Stomach (tissue), 8 donors: ENCODE measurements at regions not wholly inside any gene's neighbourhood (a gene's known extent, or its start where the extent isn't known, plus 50 kb on each side); places are given as distances from the start of the nearest gene placed in this dataset.
A peak's percentile ranks its signal among the peaks of the same experiment; 100 is the strongest.

Experiments
- DNase-seq, 2 donors: peaks; one replicate each; pipeline versions ENCODE4 v3.0.0 to v3.0.0-alpha.2; 2013 to 2019
- H3K27ac ChIP-seq, 5 donors: fragments of 200-600 bp in 4 of 5; sonication (generic) in 4 of 5; one replicate each; pipeline ENCODE4 v1.5.1; 2013 to 2019; ENCODE audit warnings: mild to moderate bottlenecking in 1 of 5, moderate library complexity in 1 of 5
- H3K27me3 ChIP-seq, 3 donors: fragments of 200-600 bp; sonication (generic); one replicate each; pipeline ENCODE4 v1.5.1; 2017 to 2019; ENCODE audit warnings: mixed run types in 1 of 3
- H3K36me3 ChIP-seq, 4 donors: fragments of 200-600 bp; sonication (generic); 1 replicate in 3 of 4; 2 replicates in 1 of 4; pipeline ENCODE4 v1.5.1; 2016 to 2019
- H3K4me1 ChIP-seq, 4 donors: fragments of 200-600 bp; sonication (generic); one replicate each; pipeline ENCODE4 v1.5.1; 2016 to 2019
- H3K4me3 ChIP-seq, 4 donors: fragments of 200-600 bp; sonication (generic) in 3 of 4; one replicate each; pipeline ENCODE4 v1.5.1; 2016 to 2019; ENCODE audit warnings: mild to moderate bottlenecking in 1 of 4
- H3K9me3 ChIP-seq, 4 donors: fragments of 200-600 bp; sonication (generic); one replicate each; pipeline ENCODE4 v1.5.1; 2016 to 2019
- EP300 ChIP-seq: sonication (generic); formaldehyde crosslinking; IDR thresholded peaks from one replicate; pipeline ENCODE4 v1.6.1; 2017; ENCODE audit warnings: antibody characterized with exemption
- POLR2A ChIP-seq, 4 donors: fragments of 450-650 bp; IDR thresholded peaks; one replicate each; pipeline ENCODE4 v1.6.1; 2016; ENCODE audit warnings: antibody characterized with exemption in 4 of 4, control low read depth in 2 of 4, mild to moderate bottlenecking in 1 of 4, moderate library complexity in 1 of 4
- POLR2AphosphoS5 ChIP-seq, 3 donors: sonication (generic); formaldehyde crosslinking; IDR thresholded peaks; one replicate each; pipeline ENCODE4 v1.6.1; 2016; ENCODE audit warnings: antibody characterized with exemption in 3 of 3
- WGBS, 5 donors: extraction: QIAGEN DNeasy Blood & Tissue Kit in 3 of 5; methylation state at CpG; one replicate each; pipeline versions ENCODE4 v1.1.5 to v1.1.7; 2013 to 2018; 5-methylcytosine and 5-hydroxymethylcytosine counted together
- intact Hi-C: fragments of 100-400 bp; cut with DNase I; formaldehyde crosslinking; loops from one replicate; pipeline ENCODE4 v1.15.1; 2023; ENCODE audit warnings: low total_unique reads
- TF ChIP-seq, protein P1 (sequence below), 7 experiments: fragments of 450-650 bp in 4 of 7; fragments of 200-600 bp in 3 of 7; sonication (generic) in 3 of 7; IDR thresholded peaks; one replicate each; pipeline ENCODE4 v1.5.1; 2016 to 2019; ENCODE audit warnings: antibody characterized with exemption in 7 of 7, control low read depth in 2 of 7, mild to moderate bottlenecking in 1 of 7
- donor health status: healthy with polysubstance abuse.
- donor health status: Bipolar disorder and iron deficiency.
- donor health status: healthy.

DNA sequence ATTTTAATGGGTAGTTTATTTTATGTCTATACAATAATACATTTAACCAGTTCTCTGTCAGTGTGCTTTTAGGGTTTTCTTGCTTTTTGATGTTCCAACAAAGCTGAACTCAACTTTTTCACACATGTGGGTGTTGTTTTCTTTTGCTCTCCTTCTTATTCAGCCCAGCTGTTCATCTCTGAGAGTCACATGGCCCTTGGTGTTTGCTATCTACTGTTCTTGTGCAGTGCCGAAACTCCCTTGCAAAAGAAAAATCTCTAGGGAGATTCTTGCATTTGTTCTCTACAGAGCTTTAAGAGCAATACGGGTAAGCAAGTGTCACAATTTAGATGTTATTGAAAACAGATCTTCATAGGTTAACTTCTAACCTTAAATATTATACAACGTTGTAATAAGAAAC, 281.1 kb upstream of the CXADR start:
- no peaks in the 10 kb centered on the region for H3K36me3 ChIP-seq
- 67 to 79% (median 76%) methylated on average over 3 of the region's 3 CpGs for WGBS, 5 donors
- TF ChIP-seq, protein P1, sequence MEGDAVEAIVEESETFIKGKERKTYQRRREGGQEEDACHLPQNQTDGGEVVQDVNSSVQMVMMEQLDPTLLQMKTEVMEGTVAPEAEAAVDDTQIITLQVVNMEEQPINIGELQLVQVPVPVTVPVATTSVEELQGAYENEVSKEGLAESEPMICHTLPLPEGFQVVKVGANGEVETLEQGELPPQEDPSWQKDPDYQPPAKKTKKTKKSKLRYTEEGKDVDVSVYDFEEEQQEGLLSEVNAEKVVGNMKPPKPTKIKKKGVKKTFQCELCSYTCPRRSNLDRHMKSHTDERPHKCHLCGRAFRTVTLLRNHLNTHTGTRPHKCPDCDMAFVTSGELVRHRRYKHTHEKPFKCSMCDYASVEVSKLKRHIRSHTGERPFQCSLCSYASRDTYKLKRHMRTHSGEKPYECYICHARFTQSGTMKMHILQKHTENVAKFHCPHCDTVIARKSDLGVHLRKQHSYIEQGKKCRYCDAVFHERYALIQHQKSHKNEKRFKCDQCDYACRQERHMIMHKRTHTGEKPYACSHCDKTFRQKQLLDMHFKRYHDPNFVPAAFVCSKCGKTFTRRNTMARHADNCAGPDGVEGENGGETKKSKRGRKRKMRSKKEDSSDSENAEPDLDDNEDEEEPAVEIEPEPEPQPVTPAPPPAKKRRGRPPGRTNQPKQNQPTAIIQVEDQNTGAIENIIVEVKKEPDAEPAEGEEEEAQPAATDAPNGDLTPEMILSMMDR (IDR thresholded peaks at IDR 0.05): no peak
- TF ChIP-seq POLR2AphosphoS5 (IDR thresholded peaks at IDR 0.05) (no peak), POLR2A (IDR thresholded peaks at IDR 0.05) (no peak), EP300 (no peak)
- peaks cover 0 to 22% (median 6%) of the 10 kb centered on the region in 4 donors for H3K9me3 ChIP-seq
- intact Hi-C loops: no loop called here
- DNase-seq: no peak
- no peaks in the 10 kb centered on the region for H3K4me1 ChIP-seq
- H3K27ac ChIP-seq: no peak overlapping the region
- H3K4me3 ChIP-seq: no peak overlapping the region
- H3K27me3 ChIP-seq: no peaks in the 10 kb centered on the region

DNA sequence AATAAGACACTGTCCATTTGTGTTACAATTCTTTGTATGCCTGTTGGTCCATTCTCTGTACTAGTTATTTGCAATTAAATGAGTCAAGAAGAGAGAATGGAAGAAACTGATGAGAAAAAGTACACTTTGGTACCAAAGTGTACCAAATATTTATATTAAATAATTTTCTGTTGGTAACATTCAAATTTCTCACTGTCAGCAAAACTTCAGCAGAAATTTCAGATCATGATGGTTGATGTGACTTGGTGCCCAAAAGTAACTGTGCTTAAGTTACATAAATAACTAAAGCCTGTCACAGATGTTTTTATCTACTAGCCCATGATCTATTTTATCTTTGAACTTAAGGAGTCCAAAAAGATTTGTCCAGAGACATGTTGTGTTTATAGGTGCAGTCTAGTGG, 274.4 kb upstream of the CXADR start:
- TF ChIP-seq EP300 (no peak), POLR2A (IDR thresholded peaks at IDR 0.05) (no peak), POLR2AphosphoS5 (IDR thresholded peaks at IDR 0.05) (no peak)
- TF ChIP-seq, protein P1 (IDR thresholded peaks at IDR 0.05): no peak
- no peak for DNase-seq
- Histone ChIP-seq H3K27ac (no peak overlapping the region), H3K27me3 (no peaks in the 10 kb centered on the region), H3K36me3 (no peaks in the 10 kb centered on the region), H3K4me1 (no peaks in the 10 kb centered on the region), H3K4me3 (no peak overlapping the region), H3K9me3 (peaks cover 0 to 8% (median 0%) of the 10 kb centered on the region in 4 donors)
- intact Hi-C loops: no loop called here

DNA sequence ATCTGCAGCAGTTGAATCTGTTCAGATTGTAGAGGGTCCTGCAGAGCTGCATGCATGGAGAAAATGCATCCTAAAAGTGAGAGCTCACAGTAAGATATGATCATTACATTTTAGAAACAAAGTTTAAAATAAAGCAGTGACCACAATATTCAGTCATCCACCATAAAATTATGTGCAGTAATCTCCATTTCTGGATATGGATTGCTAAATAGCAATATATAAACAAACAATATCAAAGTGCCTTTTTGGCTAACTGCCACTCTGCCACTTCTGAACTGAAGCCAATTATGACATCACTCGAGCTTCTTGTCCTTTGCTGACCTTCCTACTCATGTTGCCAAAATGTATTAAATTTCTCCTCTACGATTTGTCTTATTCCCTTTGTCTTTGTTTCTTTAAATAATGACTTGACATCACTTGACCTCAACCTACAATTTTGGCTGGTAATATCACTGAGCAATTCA, 262.0 kb upstream of the CXADR start:
- Histone ChIP-seq H3K27ac (no peak overlapping the region), H3K9me3 (no peaks in the 10 kb centered on the region), H3K27me3 (no peaks in the 10 kb centered on the region), H3K36me3 (no peaks in the 10 kb centered on the region), H3K4me3 (no peak overlapping the region), H3K4me1 (no peaks in the 10 kb centered on the region)
- intact Hi-C loops: loop anchor here (10.0 kb wide), 1 partner anchor 56 kb away; no protein-coding TSS in a partner anchor
- WGBS, 5 donors: 23 to 35% (median 33%) methylated on average over 2 of the region's 2 CpGs
- TF ChIP-seq, protein P1 (IDR thresholded peaks at IDR 0.05): no peak
- TF ChIP-seq POLR2AphosphoS5 (IDR thresholded peaks at IDR 0.05) (no peak), POLR2A (IDR thresholded peaks at IDR 0.05) (no peak), EP300 (no peak)
- peak in 1 of 2 donors; percentile 59 for DNase-seq

DNA sequence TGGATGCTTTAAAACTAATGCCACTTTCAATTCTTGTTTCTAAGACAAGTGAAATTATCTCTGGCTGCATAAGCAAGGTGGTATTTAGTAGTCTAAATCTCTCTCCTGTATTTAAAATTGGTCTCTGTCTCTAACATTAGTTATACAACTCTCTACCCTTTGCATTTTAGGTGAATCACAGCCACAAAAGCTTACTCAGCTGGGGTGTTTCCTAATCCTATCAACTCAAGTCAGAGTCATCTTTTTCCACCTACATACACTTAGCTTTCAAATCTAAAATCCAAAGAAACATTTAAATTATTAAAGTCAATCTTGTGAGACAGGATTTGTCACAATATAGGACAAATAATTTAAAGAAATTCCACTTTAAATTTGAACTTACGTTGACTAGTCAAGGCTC, 255.1 kb upstream of the CXADR start:
- H3K4me1 ChIP-seq: no peaks in the 10 kb centered on the region
- H3K27me3 ChIP-seq: no peaks in the 10 kb centered on the region
- no peak overlapping the region for H3K27ac ChIP-seq
- DNase-seq: no peak
- H3K4me3 ChIP-seq: no peak overlapping the region
- 80 to 89% (median 85%) methylated on average over 1 of the region's 1 CpG for WGBS, 5 donors
- TF ChIP-seq POLR2AphosphoS5 (IDR thresholded peaks at IDR 0.05): no peak
- TF ChIP-seq POLR2A (IDR thresholded peaks at IDR 0.05): no peak
- TF ChIP-seq, protein P1 (IDR thresholded peaks at IDR 0.05): no peak
- no peak for TF ChIP-seq EP300
- no peaks in the 10 kb centered on the region for H3K9me3 ChIP-seq
- intact Hi-C loops: loop anchor here (10.0 kb wide), 1 partner anchor 63 kb away; no protein-coding TSS in a partner anchor
- H3K36me3 ChIP-seq: no peaks in the 10 kb centered on the region
